Neural progenitor cell (in vitro differentiated cells): ENCODE measurements at regions not wholly inside any gene's neighbourhood (a gene's known extent, or its start where the extent isn't known, plus 50 kb on each side); places are given as distances from the start of the nearest gene placed in this dataset.

Experiments
- DNase-seq: peaks from one replicate; pipeline ENCODE4 v3.0.0-alpha.2; 2016; ENCODE audit warnings: low spot score
- H2AFZ ChIP-seq: fragments of 200-600 bp; sonication (generic); replicated peaks from 2 replicates; pipeline ENCODE4 v1.6.1; 2016; ENCODE audit warnings: antibody characterized with exemption
- H3F3A ChIP-seq: fragments of 200-600 bp; sonication (generic); 2 replicates; pipeline ENCODE4 v1.6.1; 2016; ENCODE audit warnings: antibody characterized with exemption, low read depth
- H3K27ac ChIP-seq: fragments of 200-600 bp; sonication (generic); 2 replicates; pipeline ENCODE4 v1.5.1; 2016; ENCODE audit warnings: mild to moderate bottlenecking
- H3K27me3 ChIP-seq: fragments of 200-600 bp; sonication (generic); 2 replicates; pipeline ENCODE4 v1.6.1; 2016; ENCODE audit warnings: mild to moderate bottlenecking, moderate library complexity
- H3K36me3 ChIP-seq: fragments of 200-600 bp; sonication (generic); 2 replicates; pipeline ENCODE4 v1.5.1; 2016
- H3K4me1 ChIP-seq: fragments of 200-600 bp; sonication (generic); 2 replicates; pipeline ENCODE4 v1.6.1; 2016; ENCODE audit warnings: mixed run types
- H3K4me2 ChIP-seq: fragments of 200-600 bp; sonication (generic); 2 replicates; pipeline ENCODE4 v1.6.1; 2016
- H3K4me3 ChIP-seq: fragments of 200-600 bp; sonication (generic); 2 replicates; pipeline ENCODE4 v1.5.1; 2016
- H3K79me2 ChIP-seq: fragments of 200-600 bp; sonication (generic); 2 replicates; pipeline ENCODE4 v1.6.1; 2016; ENCODE audit warnings: low read depth
- H3K9ac ChIP-seq: fragments of 200-600 bp; sonication (generic); 2 replicates; pipeline ENCODE4 v1.6.1; 2016
- H3K9me3 ChIP-seq: fragments of 200-600 bp; sonication (generic); 2 replicates; pipeline ENCODE4 v1.5.1; 2016; ENCODE audit warnings: low read depth
- H4K20me1 ChIP-seq: fragments of 200-600 bp; sonication (generic); 2 replicates; pipeline ENCODE4 v1.6.1; 2016; ENCODE audit warnings: low read depth
- H3K27ac Mint-ChIP-seq: 3 replicates; pipeline ENCODE4 v1.8.0; 2021; ENCODE audit warnings: mixed read lengths
- H3K27me3 Mint-ChIP-seq: 2 replicates; pipeline ENCODE4 v1.8.0; 2022; ENCODE audit warnings: low read depth, mild to moderate bottlenecking, inconsistent platforms, moderate library complexity, mixed read lengths; ENCODE audit not compliant: insufficient read depth
- H3K36me3 Mint-ChIP-seq: 3 replicates; pipeline ENCODE4 v1.8.0; 2021; ENCODE audit warnings: mixed read lengths
- H3K4me1 Mint-ChIP-seq: 3 replicates; pipeline ENCODE4 v1.8.0; 2021; ENCODE audit warnings: mixed read lengths
- H3K4me3 Mint-ChIP-seq: 3 replicates; pipeline ENCODE4 v1.8.0; 2021; ENCODE audit warnings: mild to moderate bottlenecking, moderate library complexity, mixed read lengths
- H3K9me3 Mint-ChIP-seq: 3 replicates; pipeline ENCODE4 v1.8.0; 2020; ENCODE audit warnings: mixed read lengths
- EZH2 ChIP-seq: fragments of 200-600 bp; sonication (generic); IDR thresholded peaks from 2 replicates; pipeline ENCODE4 v1.6.1; 2017; ENCODE audit warnings: antibody characterized with exemption, mild to moderate bottlenecking, moderate library complexity
- EZH2phosphoT487 ChIP-seq: fragments of 200-600 bp; sonication (generic); IDR thresholded peaks from 2 replicates; pipeline ENCODE4 v1.6.1; 2017; ENCODE audit warnings: antibody characterized with exemption
- TF ChIP-seq, protein P1 (sequence below): fragments of 200-600 bp; sonication (generic); IDR thresholded peaks from 2 replicates; pipeline ENCODE4 v1.5.1; 2017; ENCODE audit warnings: antibody characterized with exemption, mild to moderate bottlenecking

- Histone ChIP-seq H3K27ac (no peak overlapping the region), H3K9me3 (no peaks in the 10 kb centered on the region), H2AFZ (no peak overlapping the region), H4K20me1 (no peaks in the 10 kb centered on the region), H3K36me3 (no peaks in the 10 kb centered on the region), H3K79me2 (no peaks in the 10 kb centered on the region), H3K27me3 (no peaks in the 10 kb centered on the region), H3K4me1 (no peaks in the 10 kb centered on the region), H3K4me2 (no peak overlapping the region), H3K4me3 (no peak overlapping the region), H3K9ac (no peak overlapping the region), H3F3A (no peaks in the 10 kb centered on the region)
- Mint-ChIP-seq H3K27ac (no peak overlapping the region), H3K36me3 (no peaks in the 10 kb centered on the region), H3K4me3 (no peak overlapping the region), H3K27me3 (peaks cover 3% of the 10 kb centered on the region), H3K4me1 (no peaks in the 10 kb centered on the region), H3K9me3 (no peaks in the 10 kb centered on the region)
- no peak for DNase-seq
- TF ChIP-seq EZH2phosphoT487 (no peak), EZH2 (no peak)
- TF ChIP-seq, protein P1, sequence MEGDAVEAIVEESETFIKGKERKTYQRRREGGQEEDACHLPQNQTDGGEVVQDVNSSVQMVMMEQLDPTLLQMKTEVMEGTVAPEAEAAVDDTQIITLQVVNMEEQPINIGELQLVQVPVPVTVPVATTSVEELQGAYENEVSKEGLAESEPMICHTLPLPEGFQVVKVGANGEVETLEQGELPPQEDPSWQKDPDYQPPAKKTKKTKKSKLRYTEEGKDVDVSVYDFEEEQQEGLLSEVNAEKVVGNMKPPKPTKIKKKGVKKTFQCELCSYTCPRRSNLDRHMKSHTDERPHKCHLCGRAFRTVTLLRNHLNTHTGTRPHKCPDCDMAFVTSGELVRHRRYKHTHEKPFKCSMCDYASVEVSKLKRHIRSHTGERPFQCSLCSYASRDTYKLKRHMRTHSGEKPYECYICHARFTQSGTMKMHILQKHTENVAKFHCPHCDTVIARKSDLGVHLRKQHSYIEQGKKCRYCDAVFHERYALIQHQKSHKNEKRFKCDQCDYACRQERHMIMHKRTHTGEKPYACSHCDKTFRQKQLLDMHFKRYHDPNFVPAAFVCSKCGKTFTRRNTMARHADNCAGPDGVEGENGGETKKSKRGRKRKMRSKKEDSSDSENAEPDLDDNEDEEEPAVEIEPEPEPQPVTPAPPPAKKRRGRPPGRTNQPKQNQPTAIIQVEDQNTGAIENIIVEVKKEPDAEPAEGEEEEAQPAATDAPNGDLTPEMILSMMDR, result no peak
Observed at GRCh38 chr2:19488009-19488691, 129.7 kb upstream of the OSR1 start.

DNA sequence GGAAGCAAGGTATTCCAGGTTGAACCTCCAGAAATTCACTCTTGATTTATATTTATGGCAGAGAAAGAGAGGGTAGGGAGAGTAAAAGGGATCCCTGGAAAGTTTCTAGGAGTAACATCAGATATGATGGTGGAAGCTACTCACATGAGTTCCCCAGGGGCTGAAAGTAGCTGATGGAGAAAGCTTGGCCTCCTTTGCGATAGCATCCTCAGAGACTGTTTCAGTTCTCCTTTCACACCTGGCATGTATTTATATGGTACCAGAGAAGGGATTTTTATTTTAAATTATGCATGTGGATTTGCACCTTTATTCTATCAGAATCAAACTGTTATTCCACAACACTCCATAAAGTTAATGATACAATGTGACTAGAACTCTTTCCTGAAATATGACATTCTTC lies 126.3 kb upstream of the OSR1 start:
- H2AFZ ChIP-seq, result no peak overlapping the region
- no peaks in the 10 kb centered on the region for H3K36me3 Mint-ChIP-seq
- H3K27ac ChIP-seq, result no peak overlapping the region
- H4K20me1 ChIP-seq, result no peaks in the 10 kb centered on the region
- H3K4me1 Mint-ChIP-seq, result no peaks in the 10 kb centered on the region
- H3K27me3 Mint-ChIP-seq, result no peaks in the 10 kb centered on the region
- H3K4me3 ChIP-seq, result no peak overlapping the region
- no peak overlapping the region for H3K27ac Mint-ChIP-seq
- TF ChIP-seq, protein P1, result no peak
- TF ChIP-seq EZH2 (no peak), EZH2phosphoT487 (no peak)
- no peaks in the 10 kb centered on the region for H3K79me2 ChIP-seq
- H3K4me3 Mint-ChIP-seq, result no peak overlapping the region
- no peak overlapping the region for H3K4me2 ChIP-seq
- no peaks in the 10 kb centered on the region for H3K4me1 ChIP-seq
- no peak for DNase-seq
- H3K9me3 ChIP-seq, result no peaks in the 10 kb centered on the region
- H3K9ac ChIP-seq, result no peak overlapping the region
- H3F3A ChIP-seq, result peaks cover 4% of the 10 kb centered on the region
- no peaks in the 10 kb centered on the region for H3K27me3 ChIP-seq
- H3K36me3 ChIP-seq, result no peaks in the 10 kb centered on the region
- H3K9me3 Mint-ChIP-seq, result no peaks in the 10 kb centered on the region

DNA sequence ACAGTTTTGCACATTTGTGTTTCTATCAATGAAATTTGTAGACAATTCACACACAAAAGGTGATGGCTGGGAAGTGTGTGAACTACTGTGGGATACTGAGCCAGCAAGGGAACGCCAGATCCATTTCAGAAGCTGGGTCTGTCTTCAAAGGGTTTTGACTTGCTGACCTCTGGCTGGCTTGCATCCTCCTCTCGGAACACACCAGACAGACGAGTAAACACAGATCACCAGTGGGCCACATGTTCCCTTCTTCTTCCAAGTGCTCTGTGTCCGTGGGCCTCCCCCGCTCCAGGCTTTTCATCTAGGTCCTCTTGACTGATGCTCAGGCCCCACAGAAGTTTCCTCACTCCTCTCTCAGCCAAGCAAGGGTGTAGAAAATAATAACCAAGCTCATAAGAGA lies 122.2 kb upstream of the OSR1 start:
- H3K4me2 ChIP-seq, result no peak overlapping the region
- H3K79me2 ChIP-seq, result no peaks in the 10 kb centered on the region
- H3F3A ChIP-seq, result peaks cover 4% of the 10 kb centered on the region
- no peaks in the 10 kb centered on the region for H3K36me3 ChIP-seq
- Mint-ChIP-seq H3K27me3 (no peaks in the 10 kb centered on the region), H3K9me3 (no peaks in the 10 kb centered on the region), H3K4me3 (no peak overlapping the region), H3K36me3 (no peaks in the 10 kb centered on the region), H3K27ac (no peak overlapping the region), H3K4me1 (no peaks in the 10 kb centered on the region)
- no peaks in the 10 kb centered on the region for H4K20me1 ChIP-seq
- no peak for DNase-seq
- H3K9ac ChIP-seq, result no peak overlapping the region
- no peak overlapping the region for H3K4me3 ChIP-seq
- H3K9me3 ChIP-seq, result no peaks in the 10 kb centered on the region
- no peaks in the 10 kb centered on the region for H3K27me3 ChIP-seq
- no peak overlapping the region for H2AFZ ChIP-seq
- H3K4me1 ChIP-seq, result no peaks in the 10 kb centered on the region
- TF ChIP-seq EZH2phosphoT487 (no peak), EZH2 (no peak)
- TF ChIP-seq, protein P1, result no peak
- H3K27ac ChIP-seq, result no peak overlapping the region
